ENCODE measurements at regions not wholly inside any gene's neighbourhood (a gene's known extent, or its start where the extent isn't known, plus 50 kb on each side); places are given as distances from the start of the nearest gene placed in this dataset.

- no peak for ATAC-seq (ENCODE audit: low read depth)
- ChIA-PET POLR2A (no interaction called here), CTCF (no interaction called here)
Observed at GRCh38 chr5:4424895-4425294, 715.2 kb upstream of the ADAMTS16 start.

GRCh38 chr5:4440536-4440935 lies 699.6 kb upstream of the ADAMTS16 start:
- ChIA-PET CTCF (interaction anchor here (0.5 kb wide), 1 partner anchor 11 kb away, joined by 3 read pairs; no protein-coding TSS in a partner anchor), POLR2A (no interaction called here)
- Mint-ChIP-seq H3K36me3 (ENCODE audit: low read depth) (no peaks in the 10 kb centered on the region), H3K4me3 (no peak overlapping the region), H3K27me3 (no peaks in the 10 kb centered on the region), H3K4me1 (no peaks in the 10 kb centered on the region), H3K27ac (no peak overlapping the region), H3K9me3 (peaks cover 10% of the 10 kb centered on the region)
- ATAC-seq (ENCODE audit: low read depth) (no peak), DNase-seq (no peak)
- intact Hi-C loops (cut with micrococcal nuclease) = no loop called here
- no peak for TF ChIP-seq CTCF (IDR thresholded peaks at IDR 0.05)

More at GRCh38 chr5:4424895-4425294, 715.2 kb upstream of the ADAMTS16 start:
- no peak for DNase-seq
- Mint-ChIP-seq H3K27me3 (no peaks in the 10 kb centered on the region), H3K4me3 (no peak overlapping the region), H3K4me1 (no peaks in the 10 kb centered on the region), H3K36me3 (ENCODE audit: low read depth) (no peaks in the 10 kb centered on the region), H3K27ac (no peak overlapping the region), H3K9me3 (peaks cover 2% of the 10 kb centered on the region)
- TF ChIP-seq CTCF (IDR thresholded peaks at IDR 0.05) = no peak
- intact Hi-C loops (cut with micrococcal nuclease) = no loop called here

- TF ChIP-seq CTCF (IDR thresholded peaks at IDR 0.05) = no peak
- peaks cover 18% of the 10 kb centered on the region for H3K9me3 Mint-ChIP-seq
- H3K27me3 Mint-ChIP-seq = no peaks in the 10 kb centered on the region
- no peak for ATAC-seq (ENCODE audit: low read depth)
- no peaks in the 10 kb centered on the region for H3K36me3 Mint-ChIP-seq (ENCODE audit: low read depth)
- no peak for DNase-seq
- ChIA-PET POLR2A (no interaction called here), CTCF (no interaction called here)
- H3K4me1 Mint-ChIP-seq = no peaks in the 10 kb centered on the region
- no peak overlapping the region for H3K27ac Mint-ChIP-seq
- intact Hi-C loops (cut with micrococcal nuclease) = no loop called here
- no peak overlapping the region for H3K4me3 Mint-ChIP-seq
Observed at GRCh38 chr5:4442221-4442620, 697.9 kb upstream of the ADAMTS16 start.

- ATAC-seq (ENCODE audit: low read depth) = no peak
- Mint-ChIP-seq H3K4me1 (no peaks in the 10 kb centered on the region), H3K27me3 (no peaks in the 10 kb centered on the region), H3K36me3 (ENCODE audit: low read depth) (no peaks in the 10 kb centered on the region), H3K9me3 (peaks cover 15% of the 10 kb centered on the region), H3K4me3 (no peak overlapping the region), H3K27ac (no peak overlapping the region)
- no peak for TF ChIP-seq CTCF (IDR thresholded peaks at IDR 0.05)
- CTCF ChIA-PET = no interaction called here
- DNase-seq = no peak
- POLR2A ChIA-PET = no interaction called here
- intact Hi-C loops (cut with micrococcal nuclease) = no loop called here
Observed at GRCh38 chr5:4447657-4448056, 692.5 kb upstream of the ADAMTS16 start.

- DNase-seq (no peak), ATAC-seq (ENCODE audit: low read depth) (no peak)
- TF ChIP-seq CTCF (IDR thresholded peaks at IDR 0.05) = no peak
- Mint-ChIP-seq H3K36me3 (ENCODE audit: low read depth) (no peaks in the 10 kb centered on the region), H3K9me3 (peaks cover 4% of the 10 kb centered on the region), H3K4me1 (no peaks in the 10 kb centered on the region), H3K27me3 (no peaks in the 10 kb centered on the region), H3K27ac (no peak overlapping the region), H3K4me3 (no peak overlapping the region)
- POLR2A ChIA-PET = no interaction called here
- CTCF ChIA-PET = no interaction called here
- intact Hi-C loops (cut with micrococcal nuclease) = no loop called here
Observed at GRCh38 chr5:4453655-4454054, 686.5 kb upstream of the ADAMTS16 start.

Data from activated B cell treated with CpG ODN at 0.5 μM for 24 hours (primary cell).